CD8-positive, alpha-beta memory T cell (primary cell): ENCODE measurements at regions not wholly inside any gene's neighbourhood (a gene's known extent, or its start where the extent isn't known, plus 50 kb on each side); places are given as distances from the start of the nearest gene placed in this dataset.
"Not testable (repeated sequence)": the region's sequence is repeated elsewhere in the genome, so short reads cannot be mapped to it uniquely, and the experiment has no call there.

Source experiments
- CTCF ChIA-PET: fragments of 350-600 bp; sonication (Branson Sonifier 250); formaldehyde crosslinking; loops from one replicate; lab custom pipeline; 2021; ENCODE audit warnings: antibody characterized with exemption; lab: Charles Lee
- POLR2A ChIA-PET: fragments of 350-600 bp; sonication (Branson Sonifier 250); formaldehyde crosslinking; loops from one replicate; lab custom pipeline; 2021; ENCODE audit warnings: antibody characterized with exemption; lab: Charles Lee
- DNase-seq, 5 donors: peaks; one replicate each; pipeline versions ENCODE4 v3.0.0 to v3.0.0-alpha.2; 2020 to 2022; ENCODE audit warnings: mixed read lengths in 1 of 5
- H3K27ac ChIP-seq: one replicate; pipeline ENCODE4 v1.7.0; 2013; ENCODE audit warnings: low read depth, mild to moderate bottlenecking, low read length, moderate library complexity
- H3K27me3 ChIP-seq: 2 replicates; pipeline ENCODE4 v1.7.0; 2013; ENCODE audit warnings: low read length, mild to moderate bottlenecking; ENCODE audit not compliant: insufficient read depth, poor library complexity, severe bottlenecking
- H3K36me3 ChIP-seq: 2 replicates; pipeline ENCODE4 v1.7.0; 2013; ENCODE audit warnings: mild to moderate bottlenecking, low read length, moderate library complexity; ENCODE audit not compliant: insufficient read depth
- H3K4me1 ChIP-seq: 2 replicates; pipeline ENCODE4 v1.7.0; 2013; ENCODE audit warnings: mild to moderate bottlenecking, low read length, moderate library complexity; ENCODE audit not compliant: insufficient read depth
- H3K4me3 ChIP-seq: 2 replicates; pipeline ENCODE4 v1.7.0; 2013; ENCODE audit warnings: mild to moderate bottlenecking, low read length
- H3K9me3 ChIP-seq: 2 replicates; pipeline ENCODE4 v1.7.0; 2013; ENCODE audit warnings: mild to moderate bottlenecking, low read length
- H3K27ac Mint-ChIP-seq, 8 donors: one replicate each; pipeline ENCODE4 v1.8.0; 2020 to 2021; ENCODE audit warnings: mixed read lengths in 8 of 8, mild to moderate bottlenecking in 6 of 8, inconsistent platforms in 3 of 8, moderate library complexity in 3 of 8
- H3K27me3 Mint-ChIP-seq, 2 donors: one replicate each; pipeline ENCODE4 v1.8.0; 2020 to 2021; ENCODE audit warnings: mixed read lengths in 2 of 2, mild to moderate bottlenecking in 1 of 2, moderate library complexity in 1 of 2
- H3K36me3 Mint-ChIP-seq, 3 donors: one replicate each; pipeline ENCODE4 v1.8.0; 2020 to 2021; ENCODE audit warnings: mixed read lengths in 3 of 3, inconsistent platforms in 1 of 3, mild to moderate bottlenecking in 1 of 3
- H3K4me1 Mint-ChIP-seq, 3 donors: one replicate each; pipeline ENCODE4 v1.8.0; 2020 to 2021; ENCODE audit warnings: mixed read lengths in 3 of 3, inconsistent platforms in 1 of 3, mild to moderate bottlenecking in 1 of 3
- H3K4me3 Mint-ChIP-seq, 7 donors: one replicate each; pipeline ENCODE4 v1.8.0; 2020 to 2021; ENCODE audit warnings: mixed read lengths in 7 of 7, mild to moderate bottlenecking in 6 of 7, moderate library complexity in 4 of 7, inconsistent platforms in 2 of 7
- H3K9me3 Mint-ChIP-seq, 5 donors: one replicate each; pipeline ENCODE4 v1.8.0; 2020 to 2022; ENCODE audit warnings: mixed read lengths in 5 of 5, mild to moderate bottlenecking in 3 of 5, moderate library complexity in 2 of 5, inconsistent platforms in 1 of 5

DNA sequence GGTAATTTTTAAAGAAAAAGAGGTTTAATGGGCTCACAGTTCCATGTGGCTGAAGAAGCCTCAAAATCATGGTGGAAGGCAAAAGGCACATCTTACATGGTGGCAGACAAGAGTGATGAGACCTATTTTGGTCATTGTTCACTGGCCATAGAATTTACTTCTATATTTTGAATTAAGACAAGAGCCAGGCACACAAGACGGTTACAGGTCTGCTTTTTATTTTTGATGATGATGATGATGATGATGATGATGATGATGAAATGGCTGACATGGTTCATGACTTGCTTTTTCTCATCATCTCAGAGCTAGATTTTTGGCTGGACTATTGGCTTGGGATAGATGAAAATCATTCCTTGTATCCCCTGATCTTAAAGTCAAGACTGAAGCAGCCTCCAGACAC, 229.3 kb downstream of the OTOP1 start:
- H3K27ac Mint-ChIP-seq, CTCF ChIA-PET, H3K4me3 Mint-ChIP-seq, H3K36me3 ChIP-seq, H3K9me3 ChIP-seq, H3K27ac ChIP-seq, POLR2A ChIA-PET, H3K36me3 Mint-ChIP-seq, H3K9me3 Mint-ChIP-seq, DNase-seq, H3K4me3 ChIP-seq, H3K4me1 ChIP-seq, H3K27me3 ChIP-seq, H3K4me1 Mint-ChIP-seq: not testable (repeated sequence)
- peaks cover 11 to 32% of the 10 kb centered on the region in 2 donors for H3K27me3 Mint-ChIP-seq

- CTCF ChIA-PET, H3K27ac Mint-ChIP-seq, POLR2A ChIA-PET: not testable (repeated sequence)
Measured at GRCh38 chr4:4004036-4004435, 222.7 kb downstream of the OTOP1 start.

DNA sequence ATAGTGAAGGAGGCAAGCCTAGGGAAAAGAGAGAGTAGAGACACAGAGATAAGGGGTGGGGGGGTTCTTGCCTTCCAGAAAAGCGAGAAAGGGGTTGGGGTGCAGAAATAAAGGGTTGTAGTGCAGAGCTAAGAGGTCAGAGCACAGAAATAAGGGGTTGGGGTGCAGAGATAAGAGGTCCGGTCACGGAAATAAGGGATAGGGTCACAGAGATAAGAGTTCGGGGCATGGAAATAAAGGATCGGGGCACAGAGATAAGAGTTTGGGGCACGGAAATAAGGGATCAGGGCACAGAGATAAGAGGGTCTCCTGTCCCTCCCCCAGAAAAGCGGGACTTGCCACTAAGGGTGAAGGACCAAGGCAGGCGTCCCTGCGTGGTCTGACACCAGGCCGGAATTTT, 222.0 kb downstream of the OTOP1 start:
- H3K27ac Mint-ChIP-seq, H3K4me1 ChIP-seq, H3K4me3 ChIP-seq, H3K4me1 Mint-ChIP-seq, H3K9me3 Mint-ChIP-seq, H3K36me3 Mint-ChIP-seq, DNase-seq, CTCF ChIA-PET, H3K36me3 ChIP-seq, H3K9me3 ChIP-seq, H3K27me3 ChIP-seq, H3K27me3 Mint-ChIP-seq, H3K27ac ChIP-seq, H3K4me3 Mint-ChIP-seq, POLR2A ChIA-PET: not testable (repeated sequence)

More at GRCh38 chr4:4004036-4004435, 222.7 kb downstream of the OTOP1 start:
- not testable (repeated sequence) for DNase-seq, H3K36me3 ChIP-seq, H3K36me3 Mint-ChIP-seq, H3K4me3 ChIP-seq, H3K27ac ChIP-seq, H3K4me1 ChIP-seq, H3K9me3 Mint-ChIP-seq, H3K27me3 Mint-ChIP-seq, H3K27me3 ChIP-seq, H3K9me3 ChIP-seq, H3K4me1 Mint-ChIP-seq, H3K4me3 Mint-ChIP-seq

- H3K9me3 ChIP-seq, H3K9me3 Mint-ChIP-seq, H3K27ac Mint-ChIP-seq, CTCF ChIA-PET, H3K27me3 Mint-ChIP-seq, H3K36me3 Mint-ChIP-seq, H3K27me3 ChIP-seq, H3K36me3 ChIP-seq, H3K4me3 Mint-ChIP-seq, POLR2A ChIA-PET, H3K4me3 ChIP-seq, H3K4me1 ChIP-seq, H3K4me1 Mint-ChIP-seq, H3K27ac ChIP-seq, DNase-seq: not testable (repeated sequence)
Measured at GRCh38 chr4:4006356-4006755, 220.4 kb downstream of the OTOP1 start.

- H3K36me3 Mint-ChIP-seq, H3K4me1 ChIP-seq, POLR2A ChIA-PET, H3K27ac ChIP-seq, H3K4me3 Mint-ChIP-seq, H3K27me3 ChIP-seq, H3K4me1 Mint-ChIP-seq, H3K4me3 ChIP-seq, DNase-seq, H3K9me3 ChIP-seq, CTCF ChIA-PET, H3K36me3 ChIP-seq, H3K9me3 Mint-ChIP-seq, H3K27ac Mint-ChIP-seq: not testable (repeated sequence)
- H3K27me3 Mint-ChIP-seq: peaks cover 3 to 22% of the 10 kb centered on the region in 2 donors
Measured at GRCh38 chr4:4019071-4019470, 207.7 kb downstream of the OTOP1 start.

DNA sequence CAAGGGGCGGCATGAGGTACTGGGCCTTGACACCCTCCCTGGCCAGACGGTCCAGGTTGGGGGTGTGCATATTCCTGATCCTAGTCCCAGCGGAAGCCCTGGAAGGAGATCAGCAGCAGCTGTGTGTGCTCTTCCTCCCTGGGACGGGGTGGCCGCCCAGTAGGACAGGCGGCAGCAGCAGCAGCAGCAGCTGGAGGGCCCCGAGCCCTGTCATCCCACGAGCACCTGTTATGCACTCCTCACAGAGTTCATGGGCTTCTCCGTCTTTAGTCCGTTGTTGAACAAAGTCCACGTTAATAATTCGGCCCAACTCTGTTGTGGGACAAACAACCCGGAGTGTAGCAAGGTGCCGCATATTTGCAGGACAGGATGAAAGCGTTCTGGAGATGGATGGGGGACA, 205.6 kb downstream of the OTOP1 start:
- H3K9me3 ChIP-seq, H3K4me3 ChIP-seq, H3K4me1 ChIP-seq, H3K27ac ChIP-seq, H3K36me3 ChIP-seq, H3K27me3 ChIP-seq, POLR2A ChIA-PET, H3K4me3 Mint-ChIP-seq, H3K9me3 Mint-ChIP-seq, H3K27ac Mint-ChIP-seq, DNase-seq, H3K36me3 Mint-ChIP-seq, CTCF ChIA-PET, H3K4me1 Mint-ChIP-seq: not testable (repeated sequence)
- H3K27me3 Mint-ChIP-seq: peaks cover 3 to 35% of the 10 kb centered on the region in 2 donors

GRCh38 chr4:4026708-4027107, 200.0 kb downstream of the OTOP1 start:
- H3K36me3 ChIP-seq, H3K9me3 ChIP-seq, H3K27ac Mint-ChIP-seq, H3K4me3 Mint-ChIP-seq, H3K4me3 ChIP-seq, H3K36me3 Mint-ChIP-seq, H3K9me3 Mint-ChIP-seq, H3K4me1 ChIP-seq, CTCF ChIA-PET, H3K27me3 ChIP-seq, H3K27ac ChIP-seq, H3K4me1 Mint-ChIP-seq, DNase-seq, POLR2A ChIA-PET: not testable (repeated sequence)
- H3K27me3 Mint-ChIP-seq: peaks cover 3 to 32% of the 10 kb centered on the region in 2 donors

DNA sequence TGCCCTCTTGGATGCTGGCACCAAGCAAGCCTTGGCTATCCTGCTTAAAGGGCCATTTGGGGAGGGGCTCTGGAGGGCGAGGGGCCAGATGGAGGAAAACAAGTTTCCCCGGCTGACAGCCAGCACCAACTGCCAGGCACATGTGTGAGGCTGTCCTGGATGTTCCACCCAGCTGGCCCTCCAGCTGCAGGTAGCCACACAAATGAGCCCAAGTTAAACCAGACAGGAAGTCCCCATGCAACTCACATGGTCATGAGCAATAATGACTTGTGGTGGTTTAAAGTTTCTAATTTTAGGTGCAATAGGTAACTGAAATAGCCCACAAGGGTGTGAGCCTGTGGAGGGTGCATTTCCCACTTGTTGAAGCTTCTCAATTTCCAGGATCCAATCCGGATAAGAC, 198.0 kb downstream of the OTOP1 start:
- H3K27ac ChIP-seq, H3K36me3 ChIP-seq, H3K27ac Mint-ChIP-seq, CTCF ChIA-PET, H3K9me3 ChIP-seq, H3K4me1 ChIP-seq, H3K4me1 Mint-ChIP-seq, H3K9me3 Mint-ChIP-seq, DNase-seq, H3K4me3 Mint-ChIP-seq, H3K4me3 ChIP-seq, POLR2A ChIA-PET, H3K27me3 ChIP-seq, H3K36me3 Mint-ChIP-seq: not testable (repeated sequence)
- H3K27me3 Mint-ChIP-seq: peaks cover 3 to 29% of the 10 kb centered on the region in 2 donors

DNA sequence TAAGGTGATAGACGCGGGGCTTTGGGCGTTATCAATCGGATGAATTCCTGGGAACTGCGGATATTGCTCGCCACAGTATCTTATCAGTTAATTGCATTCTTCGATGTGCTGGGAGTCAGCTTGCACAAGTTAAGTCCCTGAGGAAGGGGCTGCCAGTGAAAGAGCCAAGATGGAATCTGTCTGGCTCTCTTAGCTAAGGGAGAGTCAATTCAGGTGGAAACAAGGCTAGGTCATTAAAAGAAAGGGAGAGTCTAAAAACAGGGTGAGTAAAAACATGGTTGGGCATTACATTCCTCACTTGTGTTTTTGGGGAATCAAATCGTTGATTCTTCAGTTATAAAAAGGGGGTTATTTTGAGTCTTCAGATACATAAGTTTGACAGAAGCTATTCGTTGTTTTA, 196.2 kb downstream of the OTOP1 start:
- H3K9me3 Mint-ChIP-seq, H3K27ac Mint-ChIP-seq, H3K27me3 ChIP-seq, POLR2A ChIA-PET, DNase-seq, H3K27ac ChIP-seq, H3K4me3 ChIP-seq, H3K36me3 ChIP-seq, H3K9me3 ChIP-seq, CTCF ChIA-PET, H3K4me3 Mint-ChIP-seq, H3K4me1 ChIP-seq, H3K4me1 Mint-ChIP-seq, H3K36me3 Mint-ChIP-seq: not testable (repeated sequence)
- peaks cover 7 to 18% of the 10 kb centered on the region in 2 donors for H3K27me3 Mint-ChIP-seq
